ENCODE measurements at regions not wholly inside any gene's neighbourhood (a gene's known extent, or its start where the extent isn't known, plus 50 kb on each side); places are given as distances from the start of the nearest gene placed in this dataset.
"Not testable (repeated sequence)": the region's sequence is repeated elsewhere in the genome, so short reads cannot be mapped to it uniquely, and the experiment has no call there.

GRCh38 chr5:102049517-102049916, 246.6 kb downstream of the SLCO4C1 start:
- DNase-seq (ENCODE audit: low read depth in 4 of 4, low spot score in 1 of 4) = no peak

GRCh38 chr5:102048940-102049339, 247.1 kb downstream of the SLCO4C1 start:
- no peak for DNase-seq (ENCODE audit: low read depth in 4 of 4, low spot score in 1 of 4)

GRCh38 chr5:102047073-102047472, 249.0 kb downstream of the SLCO4C1 start:
- not testable (repeated sequence) for DNase-seq (ENCODE audit: low read depth in 4 of 4, low spot score in 1 of 4)

GRCh38 chr5:102040326-102040725, 255.8 kb downstream of the SLCO4C1 start:
- no peak for DNase-seq (ENCODE audit: low read depth in 4 of 4, low spot score in 1 of 4)

GRCh38 chr5:102036927-102037326, 259.2 kb downstream of the SLCO4C1 start:
- no peak for DNase-seq (ENCODE audit: low read depth in 4 of 4, low spot score in 1 of 4)

- DNase-seq (ENCODE audit: low read depth in 4 of 4, low spot score in 1 of 4) = no peak
Observed at GRCh38 chr5:102031711-102032110, 264.4 kb downstream of the SLCO4C1 start.

GRCh38 chr5:102018690-102019089, 277.4 kb downstream of the SLCO4C1 start:
- no peak for DNase-seq (ENCODE audit: low read depth in 4 of 4, low spot score in 1 of 4)

GRCh38 chr5:102018279-102018678, 277.8 kb downstream of the SLCO4C1 start:
- no peak for DNase-seq (ENCODE audit: low read depth in 4 of 4, low spot score in 1 of 4)

GRCh38 chr5:102014371-102014770, 281.7 kb downstream of the SLCO4C1 start:
- DNase-seq (ENCODE audit: low read depth in 4 of 4, low spot score in 1 of 4) = no peak

GRCh38 chr5:102010644-102011043, 285.4 kb downstream of the SLCO4C1 start:
- no peak for DNase-seq (ENCODE audit: low read depth in 4 of 4, low spot score in 1 of 4)

GRCh38 chr5:101997235-101997634, 298.8 kb downstream of the SLCO4C1 start:
- DNase-seq (ENCODE audit: low read depth in 4 of 4, low spot score in 1 of 4) = no peak

GRCh38 chr5:101995585-101995984, 300.5 kb downstream of the SLCO4C1 start:
- DNase-seq (ENCODE audit: low read depth in 4 of 4, low spot score in 1 of 4) = no peak

GRCh38 chr5:101991486-101991885, 304.6 kb downstream of the SLCO4C1 start:
- DNase-seq (ENCODE audit: low read depth in 4 of 4, low spot score in 1 of 4) = no peak

GRCh38 chr5:101989659-101990058, 306.4 kb downstream of the SLCO4C1 start:
- no peak for DNase-seq (ENCODE audit: low read depth in 4 of 4, low spot score in 1 of 4)

- DNase-seq (ENCODE audit: low read depth in 4 of 4, low spot score in 1 of 4) = no peak
Observed at GRCh38 chr5:101977729-101978345, 318.2 kb downstream of the SLCO4C1 start.

- DNase-seq (ENCODE audit: low read depth in 4 of 4, low spot score in 1 of 4) = no peak
Observed at GRCh38 chr5:101976933-101977332, 319.2 kb downstream of the SLCO4C1 start.

- DNase-seq (ENCODE audit: low read depth in 4 of 4, low spot score in 1 of 4) = no peak
Observed at GRCh38 chr5:101969742-101970141, 326.3 kb downstream of the SLCO4C1 start.

GRCh38 chr5:101966476-101966875, 329.6 kb downstream of the SLCO4C1 start:
- DNase-seq (ENCODE audit: low read depth in 4 of 4, low spot score in 1 of 4) = no peak

GRCh38 chr5:101955891-101956290, 340.2 kb downstream of the SLCO4C1 start:
- no peak for DNase-seq (ENCODE audit: low read depth in 4 of 4, low spot score in 1 of 4)

- DNase-seq (ENCODE audit: low read depth in 4 of 4, low spot score in 1 of 4) = no peak
Observed at GRCh38 chr5:101950019-101950418, 346.1 kb downstream of the SLCO4C1 start.

- no peak for DNase-seq (ENCODE audit: low read depth in 4 of 4, low spot score in 1 of 4)
Observed at GRCh38 chr5:101948615-101949014, 347.5 kb downstream of the SLCO4C1 start.

GRCh38 chr5:101943784-101944183, 352.3 kb downstream of the SLCO4C1 start:
- no peak for DNase-seq (ENCODE audit: low read depth in 4 of 4, low spot score in 1 of 4)

GRCh38 chr5:101942321-101942882, 353.7 kb downstream of the SLCO4C1 start:
- no peak for DNase-seq (ENCODE audit: low read depth in 4 of 4, low spot score in 1 of 4)
